Jurkat, Clone E6-1 (cell line): ENCODE measurements at regions not wholly inside any gene's neighbourhood (a gene's known extent, or its start where the extent isn't known, plus 50 kb on each side); places are given as distances from the start of the nearest gene placed in this dataset.
"Not testable (repeated sequence)": the region's sequence is repeated elsewhere in the genome, so short reads cannot be mapped to it uniquely, and the experiment has no call there.

ENCODE experiments used
- DNase-seq: peaks from one replicate; pipeline ENCODE4 v3.0.0-alpha.2; 2011; ENCODE audit warnings: low read depth, low spot score
- H3K4me3 ChIP-seq: 2 replicates; pipeline ENCODE4 v1.5.1; 2011; ENCODE audit warnings: mild to moderate bottlenecking, low read length, control low read depth, moderate library complexity

- DNase-seq = no peak
These were observed 1367.6 kb upstream of the CDH8 start for GRCh38 chr16:63403792-63404191.

GRCh38 chr16:63388277-63388676 is 1352.0 kb upstream of the CDH8 start:
- not testable (repeated sequence) for DNase-seq, H3K4me3 ChIP-seq

More at GRCh38 chr16:63403792-63404191, 1367.6 kb upstream of the CDH8 start:
- no peak overlapping the region for H3K4me3 ChIP-seq

- no peak for DNase-seq
These were observed 1349.6 kb upstream of the CDH8 start for GRCh38 chr16:63385714-63386432.

GRCh38 chr16:63373744-63374143 is 1337.5 kb upstream of the CDH8 start:
- DNase-seq = no peak
- H3K4me3 ChIP-seq = no peak overlapping the region

More at GRCh38 chr16:63385714-63386432, 1349.6 kb upstream of the CDH8 start:
- no peak overlapping the region for H3K4me3 ChIP-seq

- no peak overlapping the region for H3K4me3 ChIP-seq
- no peak for DNase-seq
These were observed 1336.6 kb upstream of the CDH8 start for GRCh38 chr16:63372815-63373214.

GRCh38 chr16:63372283-63372682 is 1336.0 kb upstream of the CDH8 start:
- DNase-seq = no peak
- no peak overlapping the region for H3K4me3 ChIP-seq

- DNase-seq = no peak
These were observed 1329.5 kb upstream of the CDH8 start for GRCh38 chr16:63365649-63366304.

GRCh38 chr16:63363738-63364137 is 1327.5 kb upstream of the CDH8 start:
- DNase-seq = no peak
- no peak overlapping the region for H3K4me3 ChIP-seq

More at GRCh38 chr16:63365649-63366304, 1329.5 kb upstream of the CDH8 start:
- no peak overlapping the region for H3K4me3 ChIP-seq

- DNase-seq = peak; percentile 49
- no peak overlapping the region for H3K4me3 ChIP-seq
These were observed 1324.9 kb upstream of the CDH8 start for GRCh38 chr16:63361032-63361624.

- no peak overlapping the region for H3K4me3 ChIP-seq
- DNase-seq = no peak
These were observed 1313.7 kb upstream of the CDH8 start for GRCh38 chr16:63349961-63350360.

GRCh38 chr16:63346000-63346399 is 1309.8 kb upstream of the CDH8 start:
- DNase-seq = no peak
- H3K4me3 ChIP-seq = no peak overlapping the region

GRCh38 chr16:63337264-63337663 is 1301.0 kb upstream of the CDH8 start:
- DNase-seq = no peak
- no peak overlapping the region for H3K4me3 ChIP-seq

GRCh38 chr16:63331111-63331510 is 1294.9 kb upstream of the CDH8 start:
- H3K4me3 ChIP-seq = no peak overlapping the region
- DNase-seq = no peak

- no peak for DNase-seq
These were observed 1290.6 kb upstream of the CDH8 start for GRCh38 chr16:63326736-63327339.

GRCh38 chr16:63323722-63324705 is 1287.8 kb upstream of the CDH8 start:
- no peak for DNase-seq
- no peak overlapping the region for H3K4me3 ChIP-seq

More at GRCh38 chr16:63326736-63327339, 1290.6 kb upstream of the CDH8 start:
- H3K4me3 ChIP-seq = no peak overlapping the region

GRCh38 chr16:63323055-63323454 is 1286.8 kb upstream of the CDH8 start:
- no peak overlapping the region for H3K4me3 ChIP-seq
- DNase-seq = no peak

- no peak for DNase-seq
- H3K4me3 ChIP-seq = no peak overlapping the region
These were observed 1279.0 kb upstream of the CDH8 start for GRCh38 chr16:63315229-63315628.

GRCh38 chr16:63312346-63312745 is 1276.1 kb upstream of the CDH8 start:
- H3K4me3 ChIP-seq = no peak overlapping the region
- no peak for DNase-seq

- H3K4me3 ChIP-seq = no peak overlapping the region
- DNase-seq = no peak
These were observed 1275.1 kb upstream of the CDH8 start for GRCh38 chr16:63311313-63311712.
